ENCODE measurements at regions not wholly inside any gene's neighbourhood (a gene's known extent, or its start where the extent isn't known, plus 50 kb on each side); places are given as distances from the start of the nearest gene placed in this dataset.
"Not testable (repeated sequence)": the region's sequence is repeated elsewhere in the genome, so short reads cannot be mapped to it uniquely, and the experiment has no call there.

- Mint-ChIP-seq H3K9me3 (peaks cover 2% of the 10 kb centered on the region), H3K4me3 (no peak overlapping the region), H3K36me3 (no peaks in the 10 kb centered on the region), H3K27ac (no peak overlapping the region), H3K4me1 (no peaks in the 10 kb centered on the region), H3K27me3 (ENCODE audit: low read depth) (no peaks in the 10 kb centered on the region)
- DNase-seq (ENCODE audit: low spot score in 2 of 2, unreplicated experiment in 2 of 2): no peak
- no peak for TF ChIP-seq CTCF (IDR thresholded peaks at IDR 0.05; ENCODE audit: unreplicated experiment)
These were observed 201.3 kb downstream of the GABRG2 start for GRCh38 chr5:162268694-162269481.

GRCh38 chr5:162272417-162272816 is 204.8 kb downstream of the GABRG2 start:
- DNase-seq (ENCODE audit: low spot score in 2 of 2, unreplicated experiment in 2 of 2): no peak
- no peak for TF ChIP-seq CTCF (IDR thresholded peaks at IDR 0.05; ENCODE audit: unreplicated experiment)
- no peaks in the 10 kb centered on the region for H3K36me3 Mint-ChIP-seq
- no peak overlapping the region for H3K27ac Mint-ChIP-seq
- no peaks in the 10 kb centered on the region for H3K4me1 Mint-ChIP-seq
- no peak overlapping the region for H3K4me3 Mint-ChIP-seq
- H3K27me3 Mint-ChIP-seq (ENCODE audit: low read depth): no peaks in the 10 kb centered on the region
- H3K9me3 Mint-ChIP-seq: no peaks in the 10 kb centered on the region

- H3K27ac Mint-ChIP-seq: no peak overlapping the region
- no peak for TF ChIP-seq CTCF (IDR thresholded peaks at IDR 0.05; ENCODE audit: unreplicated experiment)
- H3K4me1 Mint-ChIP-seq: no peaks in the 10 kb centered on the region
- H3K9me3 Mint-ChIP-seq: no peaks in the 10 kb centered on the region
- H3K4me3 Mint-ChIP-seq: no peak overlapping the region
- H3K36me3 Mint-ChIP-seq: no peaks in the 10 kb centered on the region
- DNase-seq (ENCODE audit: low spot score in 2 of 2, unreplicated experiment in 2 of 2): no peak
- peaks cover 6% of the 10 kb centered on the region for H3K27me3 Mint-ChIP-seq (ENCODE audit: low read depth)
These were observed 207.1 kb downstream of the GABRG2 start for GRCh38 chr5:162274679-162275078.

GRCh38 chr5:162275387-162275786 is 207.8 kb downstream of the GABRG2 start:
- not testable (repeated sequence) for H3K36me3 Mint-ChIP-seq; H3K9me3 Mint-ChIP-seq; H3K4me3 Mint-ChIP-seq; H3K27ac Mint-ChIP-seq; H3K4me1 Mint-ChIP-seq; H3K27me3 Mint-ChIP-seq (ENCODE audit: low read depth); DNase-seq (ENCODE audit: low spot score in 2 of 2, unreplicated experiment in 2 of 2)

GRCh38 chr5:162282191-162282590 is 214.6 kb downstream of the GABRG2 start:
- no peaks in the 10 kb centered on the region for H3K9me3 Mint-ChIP-seq
- TF ChIP-seq CTCF (IDR thresholded peaks at IDR 0.05; ENCODE audit: unreplicated experiment): no peak
- H3K27ac Mint-ChIP-seq: no peak overlapping the region
- H3K36me3 Mint-ChIP-seq: no peaks in the 10 kb centered on the region
- no peak for DNase-seq (ENCODE audit: low spot score in 2 of 2, unreplicated experiment in 2 of 2)
- no peaks in the 10 kb centered on the region for H3K4me1 Mint-ChIP-seq
- no peak overlapping the region for H3K4me3 Mint-ChIP-seq
- H3K27me3 Mint-ChIP-seq (ENCODE audit: low read depth): peaks cover 33% of the 10 kb centered on the region

- Mint-ChIP-seq H3K4me3 (no peak overlapping the region), H3K36me3 (no peaks in the 10 kb centered on the region), H3K27ac (no peak overlapping the region), H3K27me3 (ENCODE audit: low read depth) (peaks cover 42% of the 10 kb centered on the region), H3K9me3 (no peaks in the 10 kb centered on the region), H3K4me1 (no peaks in the 10 kb centered on the region)
- DNase-seq (ENCODE audit: low spot score in 2 of 2, unreplicated experiment in 2 of 2): no peak
- no peak for TF ChIP-seq CTCF (IDR thresholded peaks at IDR 0.05; ENCODE audit: unreplicated experiment)
These were observed 216.0 kb downstream of the GABRG2 start for GRCh38 chr5:162283609-162284008.
